ENCODE measurements at regions not wholly inside any gene's neighbourhood (a gene's known extent, or its start where the extent isn't known, plus 50 kb on each side); places are given as distances from the start of the nearest gene placed in this dataset.
A peak's percentile ranks its signal among the peaks of the same experiment; 100 is the strongest.
"Not testable (repeated sequence)": the region's sequence is repeated elsewhere in the genome, so short reads cannot be mapped to it uniquely, and the experiment has no call there.

- DNase-seq (ENCODE audit: low read depth) = no peak
Measured at GRCh38 chr10:28354511-28354910, 51.6 kb upstream of the MPP7 start.

GRCh38 chr10:28355376-28355775 is 52.5 kb upstream of the MPP7 start:
- DNase-seq (ENCODE audit: low read depth) = no peak

GRCh38 chr10:28359334-28359733 is 56.5 kb upstream of the MPP7 start:
- DNase-seq (ENCODE audit: low read depth) = no peak

- no peak for DNase-seq (ENCODE audit: low read depth)
Measured at GRCh38 chr10:28360175-28360574, 57.3 kb upstream of the MPP7 start.

- no peak for DNase-seq (ENCODE audit: low read depth)
Measured at GRCh38 chr10:28363376-28363775, 60.5 kb upstream of the MPP7 start.

GRCh38 chr10:28365840-28366239 is 63.0 kb upstream of the MPP7 start:
- DNase-seq (ENCODE audit: low read depth) = no peak

- DNase-seq (ENCODE audit: low read depth) = no peak
Measured at GRCh38 chr10:28366994-28367393, 64.1 kb upstream of the MPP7 start.

GRCh38 chr10:28367413-28367812 is 64.5 kb upstream of the MPP7 start:
- no peak for DNase-seq (ENCODE audit: low read depth)

- DNase-seq (ENCODE audit: low read depth) = peak; percentile 34
Measured at GRCh38 chr10:28367929-28368484, 65.1 kb upstream of the MPP7 start.

GRCh38 chr10:28370107-28370835 is 67.4 kb upstream of the MPP7 start:
- no peak for DNase-seq (ENCODE audit: low read depth)

GRCh38 chr10:28371638-28372037 is 68.8 kb upstream of the MPP7 start:
- DNase-seq (ENCODE audit: low read depth) = not testable (repeated sequence)

GRCh38 chr10:28374036-28374435 is 71.2 kb upstream of the MPP7 start:
- no peak for DNase-seq (ENCODE audit: low read depth)

GRCh38 chr10:28375399-28376354 is 72.8 kb upstream of the MPP7 start:
- DNase-seq (ENCODE audit: low read depth) = no peak

- DNase-seq (ENCODE audit: low read depth) = no peak
Measured at GRCh38 chr10:28378986-28379585, 76.2 kb upstream of the MPP7 start.

- no peak for DNase-seq (ENCODE audit: low read depth)
Measured at GRCh38 chr10:28381466-28381865, 78.6 kb upstream of the MPP7 start.

GRCh38 chr10:28381903-28382347 is 79.1 kb upstream of the MPP7 start:
- peak; percentile 76 for DNase-seq (ENCODE audit: low read depth)

GRCh38 chr10:28382525-28383269 is 79.8 kb upstream of the MPP7 start:
- DNase-seq (ENCODE audit: low read depth) = no peak

- no peak for DNase-seq (ENCODE audit: low read depth)
Measured at GRCh38 chr10:28384557-28384956, 81.7 kb upstream of the MPP7 start.

GRCh38 chr10:28385748-28386502 is 83.1 kb upstream of the MPP7 start:
- no peak for DNase-seq (ENCODE audit: low read depth)

- no peak for DNase-seq (ENCODE audit: low read depth)
Measured at GRCh38 chr10:28386503-28386868, 83.6 kb upstream of the MPP7 start.

GRCh38 chr10:28387140-28387539 is 84.3 kb upstream of the MPP7 start:
- DNase-seq (ENCODE audit: low read depth) = no peak
